Right lobe of liver (tissue), 6 donors: ENCODE measurements at regions not wholly inside any gene's neighbourhood (a gene's known extent, or its start where the extent isn't known, plus 50 kb on each side); places are given as distances from the start of the nearest gene placed in this dataset.

Experiments used
- ATAC-seq, 4 donors: fragments of 200-7000 bp; cut with Tn5 transposase; one replicate each; pipeline ENCODE4 v1.9.1; 2020; ENCODE audit warnings: mild to moderate bottlenecking in 4 of 4, moderate library complexity in 4 of 4
- DNase-seq, 3 donors: peaks; one replicate each; pipeline ENCODE4 v3.0.0-alpha.2; 2020
- H3K27ac ChIP-seq, 3 donors: fragments of 200-600 bp; one replicate each; pipeline ENCODE4 v1.8.0; 2022
- H3K27me3 ChIP-seq, 2 donors: fragments of 200-600 bp; one replicate each; pipeline ENCODE4 v1.8.0; 2022
- H3K36me3 ChIP-seq, 4 donors: fragments of 200-600 bp; sonication (generic) in 1 of 4; one replicate each; pipeline versions ENCODE4 v1.5.1 to v1.8.0; 2017 to 2022; ENCODE audit warnings: control low read depth in 1 of 4
- H3K4me1 ChIP-seq, 4 donors: fragments of 200-600 bp; sonication (generic) in 1 of 4; one replicate each; pipeline versions ENCODE4 v1.5.1 to v1.8.0; 2017 to 2022; ENCODE audit warnings: control low read depth in 1 of 4
- H3K4me3 ChIP-seq, 3 donors: fragments of 200-600 bp; one replicate each; pipeline ENCODE4 v1.8.0; 2022
- H3K9me3 ChIP-seq, 4 donors: fragments of 200-600 bp; sonication (generic) in 1 of 4; one replicate each; pipeline versions ENCODE4 v1.5.1 to v1.8.0; 2017 to 2022; ENCODE audit warnings: control low read depth in 1 of 4
- POLR2A ChIP-seq: fragments of 450-650 bp; IDR thresholded peaks from one replicate; pipeline ENCODE4 v1.6.1; 2017; ENCODE audit warnings: antibody characterized with exemption, mild to moderate bottlenecking
- WGBS: methylation state at CpG from one replicate; pipeline ENCODE4 v1.1.6; 2018; ENCODE audit warnings: low coverage, low lambda C conversion rate; ENCODE audit not compliant: insufficient coverage; ENCODE audit errors: missing lambda C conversion rate; 5-methylcytosine and 5-hydroxymethylcytosine counted together
- intact Hi-C, 2 donors: fragments of 100-400 bp; cut with DNase I; formaldehyde crosslinking; loops; one replicate each; pipeline versions ENCODE4 v1.11.2 to v1.14.1; 2022
- TF ChIP-seq, protein P1 (sequence below), 4 donors: fragments of 200-600 bp in 3 of 4; fragments of 450-650 bp in 1 of 4; IDR thresholded peaks; one replicate each; pipeline versions ENCODE4 v1.5.1 to v1.8.0; 2016 to 2022; ENCODE audit warnings: antibody characterized with exemption in 4 of 4, mild to moderate bottlenecking in 2 of 4
- donor health status: DM: no; HTN: yes; CAD: no.
- donor health status: DM: no; HTN: no; CAD: no.
- donor health status: DM: no; HTN: no; CAD: no.
- donor health status: DM: no; HTN: yes; CAD: no.
- donor health status: DM: no; HTN: yes; CAD: no.

DNA sequence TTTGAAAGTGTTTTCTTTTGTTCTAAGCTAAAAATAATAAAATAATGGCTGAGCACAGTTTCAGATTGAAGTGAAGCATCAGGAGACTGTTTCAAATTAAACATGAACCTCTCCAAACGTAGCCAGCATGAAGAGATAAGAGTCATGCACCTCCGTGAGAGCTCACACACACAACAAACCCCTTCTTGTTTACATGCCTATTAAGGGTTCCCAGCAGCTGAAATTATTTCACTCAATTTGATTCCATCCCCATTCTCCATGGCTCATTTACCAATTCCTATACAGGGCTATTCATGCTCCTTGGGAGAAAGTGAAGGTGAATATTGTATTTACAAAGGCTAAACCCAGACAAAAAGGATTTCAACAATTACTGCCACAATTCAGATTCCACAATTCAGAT, 954.1 kb upstream of the INTU start:
- TF ChIP-seq, protein P1, sequence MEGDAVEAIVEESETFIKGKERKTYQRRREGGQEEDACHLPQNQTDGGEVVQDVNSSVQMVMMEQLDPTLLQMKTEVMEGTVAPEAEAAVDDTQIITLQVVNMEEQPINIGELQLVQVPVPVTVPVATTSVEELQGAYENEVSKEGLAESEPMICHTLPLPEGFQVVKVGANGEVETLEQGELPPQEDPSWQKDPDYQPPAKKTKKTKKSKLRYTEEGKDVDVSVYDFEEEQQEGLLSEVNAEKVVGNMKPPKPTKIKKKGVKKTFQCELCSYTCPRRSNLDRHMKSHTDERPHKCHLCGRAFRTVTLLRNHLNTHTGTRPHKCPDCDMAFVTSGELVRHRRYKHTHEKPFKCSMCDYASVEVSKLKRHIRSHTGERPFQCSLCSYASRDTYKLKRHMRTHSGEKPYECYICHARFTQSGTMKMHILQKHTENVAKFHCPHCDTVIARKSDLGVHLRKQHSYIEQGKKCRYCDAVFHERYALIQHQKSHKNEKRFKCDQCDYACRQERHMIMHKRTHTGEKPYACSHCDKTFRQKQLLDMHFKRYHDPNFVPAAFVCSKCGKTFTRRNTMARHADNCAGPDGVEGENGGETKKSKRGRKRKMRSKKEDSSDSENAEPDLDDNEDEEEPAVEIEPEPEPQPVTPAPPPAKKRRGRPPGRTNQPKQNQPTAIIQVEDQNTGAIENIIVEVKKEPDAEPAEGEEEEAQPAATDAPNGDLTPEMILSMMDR (IDR thresholded peaks at IDR 0.05) = no peak
- no peak for TF ChIP-seq POLR2A

DNA sequence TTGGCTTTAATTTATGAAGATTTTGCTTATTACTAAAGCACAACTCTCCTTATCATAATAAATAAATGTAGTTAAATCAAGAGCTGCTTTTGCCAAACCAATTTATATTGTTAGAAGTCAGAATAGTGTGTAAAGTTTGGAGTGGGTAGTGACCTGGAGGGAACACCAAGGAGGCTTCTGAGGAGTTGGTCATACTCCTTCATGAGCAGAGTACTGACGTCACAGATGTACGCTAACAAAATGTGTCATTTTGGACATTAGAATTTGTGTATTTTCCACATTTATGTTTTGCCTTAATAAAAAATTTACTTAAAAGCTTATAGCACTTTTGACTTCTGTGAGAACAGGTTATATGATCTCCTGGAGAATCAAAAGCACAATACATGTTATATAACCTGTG, 953.5 kb upstream of the INTU start:
- no peak for ATAC-seq
- no peaks in the 10 kb centered on the region for H3K9me3 ChIP-seq
- TF ChIP-seq POLR2A = no peak
- TF ChIP-seq, protein P1 (IDR thresholded peaks at IDR 0.05) = no peak
- H3K4me1 ChIP-seq = no peaks in the 10 kb centered on the region
- DNase-seq = no peak
- H3K27ac ChIP-seq = no peak overlapping the region
- no peaks in the 10 kb centered on the region for H3K27me3 ChIP-seq
- intact Hi-C loops = no loop called here
- H3K36me3 ChIP-seq = no peaks in the 10 kb centered on the region
- no peak overlapping the region for H3K4me3 ChIP-seq
- WGBS = 50% methylated on average over 2 of the region's 2 CpGs

More for the DNA sequence above, 954.1 kb upstream of the INTU start:
- no peak for ATAC-seq
- Histone ChIP-seq H3K4me3 (no peak overlapping the region), H3K36me3 (no peaks in the 10 kb centered on the region), H3K27ac (no peak overlapping the region), H3K9me3 (no peaks in the 10 kb centered on the region), H3K27me3 (no peaks in the 10 kb centered on the region), H3K4me1 (no peaks in the 10 kb centered on the region)
- intact Hi-C loops = no loop called here
- no peak for DNase-seq
- WGBS = 47% methylated on average over 2 of the region's 2 CpGs

DNA sequence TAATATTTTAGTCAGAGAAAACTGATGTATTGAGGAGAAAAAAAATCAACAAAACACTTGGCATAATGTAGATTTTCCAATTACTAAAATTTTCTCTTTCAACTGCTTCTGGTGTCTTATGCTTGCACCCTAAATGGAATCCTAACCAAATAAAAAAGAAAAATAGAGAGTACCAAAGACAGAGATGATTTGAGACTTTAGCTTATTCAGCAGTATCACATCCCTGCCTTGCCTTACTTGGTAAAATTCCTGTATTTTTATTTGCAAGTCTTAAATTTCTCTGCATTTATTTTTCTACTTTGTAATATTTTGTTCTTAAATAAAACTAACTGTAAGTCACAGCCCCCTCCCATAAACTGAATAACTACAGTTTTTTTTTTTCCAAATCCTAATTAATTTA, 950.5 kb upstream of the INTU start:
- intact Hi-C loops = no loop called here
- Histone ChIP-seq H3K27ac (no peak overlapping the region), H3K36me3 (no peaks in the 10 kb centered on the region), H3K9me3 (no peaks in the 10 kb centered on the region), H3K4me1 (no peaks in the 10 kb centered on the region), H3K4me3 (no peak overlapping the region), H3K27me3 (no peaks in the 10 kb centered on the region)
- no peak for DNase-seq
- no peak for TF ChIP-seq POLR2A
- TF ChIP-seq, protein P1 (IDR thresholded peaks at IDR 0.05) = no peak
- ATAC-seq = no peak

DNA sequence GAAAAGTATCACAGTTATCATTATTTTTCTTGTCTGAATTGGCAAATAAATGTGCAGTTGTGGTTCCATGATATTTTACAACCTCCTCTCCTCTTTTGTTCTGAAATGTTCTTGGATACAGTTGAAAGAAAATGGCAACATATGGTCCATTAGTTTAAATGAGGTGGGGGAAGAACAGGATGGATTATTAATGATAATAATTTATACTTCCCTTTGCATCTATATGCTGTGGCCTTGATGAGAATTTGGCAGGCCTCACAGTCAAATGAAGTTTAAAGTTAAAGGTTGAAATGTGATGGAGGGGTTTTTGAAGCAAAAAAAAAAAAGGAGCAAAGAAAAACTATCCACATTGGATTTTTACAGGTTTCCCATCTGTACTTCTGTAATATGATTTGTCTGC, 946.3 kb upstream of the INTU start:
- Histone ChIP-seq H3K4me3 (no peak overlapping the region), H3K27me3 (no peaks in the 10 kb centered on the region), H3K4me1 (no peaks in the 10 kb centered on the region), H3K9me3 (no peaks in the 10 kb centered on the region), H3K36me3 (no peaks in the 10 kb centered on the region), H3K27ac (no peak overlapping the region)
- no peak for ATAC-seq
- TF ChIP-seq POLR2A = no peak
- TF ChIP-seq, protein P1 (IDR thresholded peaks at IDR 0.05) = no peak
- intact Hi-C loops = no loop called here
- DNase-seq = no peak

DNA sequence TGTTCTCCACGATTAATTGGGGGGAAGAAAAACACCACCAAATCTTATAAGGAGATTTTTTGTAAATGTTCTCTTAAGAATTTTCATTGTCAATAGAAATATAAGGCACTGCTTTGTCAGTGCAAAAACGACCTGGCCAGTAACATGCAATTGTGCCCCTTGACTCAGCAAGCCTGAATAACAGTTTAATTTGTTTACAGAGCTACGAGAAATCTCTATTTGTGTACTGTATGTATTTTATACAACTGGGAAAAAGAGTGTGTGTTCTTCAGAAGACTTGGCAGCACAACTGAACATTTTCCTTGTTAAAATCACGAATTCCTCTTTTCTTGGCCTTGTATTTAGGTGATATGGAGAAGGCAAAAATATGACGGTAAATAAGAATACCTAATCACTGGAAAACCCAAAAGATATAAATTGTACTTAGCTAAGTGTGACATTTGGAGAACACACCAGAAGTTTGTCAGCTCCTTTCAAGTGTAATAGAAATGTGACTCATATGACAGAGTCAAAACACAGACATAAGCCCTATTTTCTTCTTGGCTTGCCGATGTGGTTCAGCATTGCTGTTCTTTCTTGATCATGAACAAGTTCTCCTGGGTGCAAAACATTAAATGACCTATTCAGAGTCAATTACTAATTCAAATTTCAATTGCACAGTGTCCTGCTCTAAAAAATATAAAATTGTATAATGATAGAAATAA, 945.0 kb upstream of the INTU start:
- Histone ChIP-seq H3K9me3 (no peaks in the 10 kb centered on the region), H3K36me3 (no peaks in the 10 kb centered on the region), H3K4me1 (no peaks in the 10 kb centered on the region), H3K4me3 (no peak overlapping the region), H3K27ac (no peak overlapping the region), H3K27me3 (no peaks in the 10 kb centered on the region)
- no peak for ATAC-seq
- no peak for DNase-seq
- WGBS = 31% methylated on average over 6 of the region's 6 CpGs
- no peak for TF ChIP-seq POLR2A
- TF ChIP-seq, protein P1 (IDR thresholded peaks at IDR 0.05) = no peak
- intact Hi-C loops = no loop called here
